Suppressor macrophage treated with lipopolysaccharide for 4 hours (primary cell): ENCODE measurements at regions not wholly inside any gene's neighbourhood (a gene's known extent, or its start where the extent isn't known, plus 50 kb on each side); places are given as distances from the start of the nearest gene placed in this dataset.
"Not testable (repeated sequence)": the region's sequence is repeated elsewhere in the genome, so short reads cannot be mapped to it uniquely, and the experiment has no call there.

Experiments
- DNase-seq: peaks from one replicate; pipeline ENCODE4 v3.0.0-alpha.2; 2020

DNA sequence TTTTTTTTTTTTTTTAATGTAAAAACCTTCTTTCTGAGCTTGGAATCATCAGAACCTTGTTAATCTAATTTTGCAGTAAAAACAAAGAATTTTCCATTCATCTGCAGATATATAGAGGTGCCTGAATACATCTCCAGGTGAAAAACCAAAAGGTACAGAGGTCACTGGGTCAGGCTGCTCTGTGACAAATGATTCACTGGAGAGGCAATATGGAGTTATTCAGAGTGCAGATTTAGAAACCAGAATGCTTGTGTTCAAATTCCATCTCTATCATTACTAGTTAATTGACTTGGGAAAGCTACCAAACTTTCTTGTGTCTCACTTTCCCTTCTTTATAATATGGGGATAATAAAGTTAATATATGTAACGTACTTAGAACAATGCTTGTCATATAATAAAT is 51.5 kb upstream of the C1orf53 start:
- DNase-seq: no peak

DNA sequence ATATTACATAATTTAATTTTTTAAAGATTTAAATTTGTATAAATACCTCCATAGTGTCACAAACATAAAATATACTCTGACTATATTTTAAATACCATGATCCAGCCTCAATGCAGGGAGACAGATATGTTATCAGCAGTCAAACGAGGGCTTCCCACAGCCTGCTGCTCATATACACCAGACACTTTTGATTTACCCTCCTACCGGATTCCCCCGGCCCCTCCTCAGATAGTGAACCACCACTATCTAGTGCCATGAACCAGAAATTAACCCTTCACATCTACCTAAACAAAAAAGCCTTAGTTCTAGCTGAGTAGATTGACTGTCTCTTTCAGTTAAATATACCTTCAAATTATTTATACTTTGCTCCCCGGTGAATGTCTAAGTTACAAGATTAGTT is 52.4 kb upstream of the C1orf53 start:
- no peak for DNase-seq

DNA sequence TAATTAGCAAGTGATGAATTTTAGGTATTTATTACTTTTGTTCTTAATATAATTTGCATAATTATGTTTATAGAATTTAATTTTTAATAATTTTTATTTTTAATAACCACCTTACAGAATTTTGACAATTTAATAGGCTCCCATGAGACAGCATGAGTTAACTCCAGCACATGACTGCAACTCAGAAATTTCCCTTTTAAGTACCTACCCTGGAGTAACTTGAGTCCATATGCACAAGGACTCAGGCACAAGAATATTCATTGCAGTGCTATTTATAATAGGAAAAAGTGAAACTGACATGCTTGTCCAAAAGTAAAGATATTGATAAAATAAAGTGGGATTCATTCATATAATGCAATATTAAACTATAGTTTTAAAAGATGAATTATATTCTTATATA is 54.1 kb upstream of the C1orf53 start:
- no peak for DNase-seq

DNA sequence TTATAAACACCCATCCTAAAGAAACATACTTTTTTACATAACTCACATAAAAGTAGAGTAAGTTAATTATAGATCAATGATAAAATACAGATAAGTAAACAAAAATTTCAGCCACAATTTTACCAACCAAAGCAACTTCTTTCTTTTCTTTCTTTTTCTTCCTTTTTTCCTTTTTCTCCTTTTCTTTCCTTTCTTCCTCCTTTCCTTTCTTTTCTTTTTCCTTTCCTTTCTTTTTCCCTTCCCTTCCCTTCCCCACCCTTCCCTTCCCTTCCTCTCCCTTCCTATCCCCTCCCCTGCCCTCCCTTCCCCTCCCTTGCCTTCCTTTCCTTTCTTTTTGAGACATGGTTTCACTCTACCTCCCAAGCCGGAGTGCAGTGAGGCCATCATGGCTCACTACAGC is 56.5 kb upstream of the C1orf53 start:
- DNase-seq: no peak

DNA sequence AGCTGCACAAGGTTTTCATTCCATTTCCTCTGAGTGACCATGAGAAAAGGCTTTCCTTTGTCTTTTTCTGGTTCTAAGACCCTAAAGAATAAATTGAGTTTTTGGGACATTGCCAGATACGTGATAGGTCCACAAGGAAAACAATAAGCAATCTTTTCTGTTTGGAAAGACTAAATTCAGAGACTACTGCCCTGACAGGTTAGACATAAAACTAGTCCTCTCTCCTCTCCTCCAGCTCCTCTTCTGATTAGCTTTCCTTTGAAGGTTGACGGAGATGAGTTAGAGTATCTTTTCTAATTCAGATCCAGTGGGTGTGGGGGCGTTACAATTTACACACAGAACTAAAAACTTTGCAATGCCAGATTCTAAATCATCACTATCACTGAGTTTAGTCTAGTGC is 57.8 kb upstream of the C1orf53 start:
- no peak for DNase-seq

DNA sequence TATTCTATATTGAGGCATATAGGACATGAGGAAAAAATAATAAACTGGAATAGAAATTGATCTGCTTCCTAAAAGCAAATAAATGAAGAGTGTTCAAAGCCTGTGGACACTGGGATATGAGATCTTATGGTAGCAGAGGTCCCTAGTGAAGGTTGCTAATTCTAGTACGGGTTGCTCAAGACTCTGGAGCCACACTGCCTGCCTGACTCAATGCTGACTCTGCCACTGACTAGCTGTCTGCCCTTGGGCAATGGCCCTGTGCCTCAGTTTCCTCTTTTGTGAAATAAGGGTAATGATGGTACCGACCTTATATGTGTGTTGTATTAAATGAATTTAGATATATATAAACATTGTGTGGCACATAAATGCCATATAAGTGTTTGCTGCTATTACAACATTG is 59.0 kb upstream of the C1orf53 start:
- DNase-seq: peak; percentile 72

DNA sequence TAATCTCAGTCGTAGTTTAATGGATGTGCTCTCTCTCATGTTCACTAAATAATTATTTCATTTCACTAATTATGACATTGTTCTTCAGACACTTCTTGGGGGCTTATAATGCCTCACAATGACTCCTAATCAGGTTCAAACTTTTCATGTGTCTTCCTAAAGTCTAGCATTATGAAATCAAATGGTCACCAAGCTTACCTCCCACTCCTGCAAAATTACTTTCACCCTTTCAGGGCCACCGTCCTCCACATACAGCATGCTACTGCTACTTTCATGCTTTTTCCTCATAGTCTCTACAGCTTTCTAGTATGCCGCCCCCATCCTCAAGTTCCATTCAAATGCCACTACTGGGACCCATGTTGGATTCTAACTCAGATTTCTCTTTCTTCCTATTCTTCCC is 59.8 kb upstream of the C1orf53 start:
- DNase-seq: peak; percentile 24

DNA sequence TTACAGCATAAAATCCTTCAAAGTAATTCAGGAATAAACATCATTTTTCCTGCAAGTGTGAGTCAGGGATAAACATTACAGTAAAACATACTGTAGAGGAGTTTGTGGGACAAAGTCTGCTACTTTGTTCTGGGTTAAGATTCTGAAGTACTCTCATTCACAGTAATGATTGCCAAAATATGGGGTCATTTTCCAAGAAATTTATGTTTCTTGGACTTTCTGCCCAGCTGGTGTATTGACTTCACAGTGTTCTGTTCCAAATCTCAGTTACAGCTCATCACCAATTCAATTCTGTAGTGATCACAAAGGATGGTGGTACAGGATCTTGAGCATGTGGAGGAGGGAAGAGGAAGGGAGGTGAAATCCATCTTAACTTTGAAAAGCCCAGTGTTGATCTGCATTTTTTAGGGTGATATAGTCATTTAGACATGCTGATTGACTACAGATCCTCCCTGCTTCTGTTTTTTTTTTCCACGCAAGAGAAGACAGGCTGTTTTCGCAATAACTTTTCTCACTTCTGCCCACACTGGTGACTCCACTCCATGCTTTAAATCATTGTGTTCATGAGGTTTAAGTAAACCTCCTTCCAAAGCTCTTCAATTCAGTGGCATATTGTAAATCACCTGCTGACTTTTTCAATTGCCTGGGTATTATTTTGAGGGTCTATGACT is 60.4 kb upstream of the C1orf53 start:
- peak; percentile 87 for DNase-seq

DNA sequence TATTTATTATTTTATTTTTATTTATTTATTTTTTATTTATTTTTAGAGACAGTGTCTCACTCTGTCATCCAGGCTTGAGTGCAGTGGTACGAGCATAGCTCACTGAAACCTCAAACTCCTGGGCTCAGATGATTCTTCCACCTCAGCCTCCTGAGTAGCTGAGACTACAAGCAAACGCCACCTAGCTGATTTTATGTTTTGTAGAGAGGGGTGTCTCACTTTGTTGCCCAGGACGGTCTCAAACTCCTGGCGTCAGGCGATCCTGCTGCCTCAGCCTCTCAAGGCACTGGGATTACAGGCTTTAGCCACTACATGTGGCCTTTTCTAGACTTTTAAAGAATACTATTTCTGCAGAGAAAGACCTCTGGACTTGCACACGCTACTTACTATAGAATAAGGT is 61.3 kb upstream of the C1orf53 start:
- DNase-seq: no peak

DNA sequence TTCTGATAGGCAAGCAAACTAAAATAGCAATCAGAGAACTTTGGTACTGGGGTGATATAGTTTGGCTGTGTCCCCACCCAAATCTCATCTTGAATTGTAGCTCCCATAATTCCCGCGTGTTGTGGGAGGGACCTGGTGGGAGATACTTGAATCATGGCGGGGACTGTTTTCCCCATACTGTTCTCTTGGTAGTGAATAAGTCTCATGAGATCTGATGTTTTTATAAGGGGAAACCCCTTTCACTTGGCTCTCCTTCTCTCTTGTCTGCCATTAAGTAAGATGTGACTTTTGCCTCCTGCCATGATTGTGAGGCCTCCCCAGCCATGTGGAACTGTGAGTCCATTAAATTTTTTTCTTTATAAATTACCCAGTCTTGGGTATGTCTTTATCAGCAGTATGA is 62.6 kb upstream of the C1orf53 start:
- peak; percentile 46 for DNase-seq

DNA sequence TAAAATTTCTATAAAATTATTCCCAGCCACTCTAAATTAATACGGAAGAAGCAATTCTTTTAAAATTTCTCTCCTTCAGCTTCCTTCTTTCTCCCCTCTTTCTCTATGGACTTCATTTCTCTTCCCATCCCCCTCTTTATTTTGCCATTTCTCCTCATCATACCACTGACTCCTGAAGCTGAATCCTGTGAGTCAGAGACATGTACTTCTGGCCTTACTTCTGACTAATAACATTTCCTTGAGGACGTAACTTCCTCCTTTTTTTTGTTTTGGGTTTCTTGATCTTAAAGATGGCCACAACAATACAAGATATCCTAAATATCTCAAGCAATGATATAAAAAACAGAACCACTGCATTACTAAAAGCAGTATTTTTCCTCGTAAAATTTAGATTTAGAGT is 63.6 kb upstream of the DENND1B start:
- peak; percentile 89 for DNase-seq

DNA sequence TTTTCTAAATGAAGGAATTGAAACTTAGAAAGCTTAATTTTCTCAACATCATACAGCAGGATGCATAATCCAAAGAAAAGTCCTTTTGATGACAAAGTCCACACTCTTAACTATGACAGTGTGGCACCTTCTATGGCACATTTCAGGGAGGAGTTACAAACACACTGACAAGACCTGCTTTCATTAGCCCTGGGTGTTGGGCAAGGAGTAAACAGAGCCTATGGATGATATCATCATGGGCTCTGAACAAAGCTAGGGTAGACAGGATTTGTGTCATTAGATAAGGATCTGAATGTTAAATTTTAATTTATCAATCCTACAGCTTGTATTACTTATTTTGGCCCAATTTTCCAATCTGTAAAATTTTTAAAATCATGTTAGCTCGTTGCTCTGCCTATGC is 62.6 kb upstream of the DENND1B start:
- DNase-seq: peak; percentile 72

DNA sequence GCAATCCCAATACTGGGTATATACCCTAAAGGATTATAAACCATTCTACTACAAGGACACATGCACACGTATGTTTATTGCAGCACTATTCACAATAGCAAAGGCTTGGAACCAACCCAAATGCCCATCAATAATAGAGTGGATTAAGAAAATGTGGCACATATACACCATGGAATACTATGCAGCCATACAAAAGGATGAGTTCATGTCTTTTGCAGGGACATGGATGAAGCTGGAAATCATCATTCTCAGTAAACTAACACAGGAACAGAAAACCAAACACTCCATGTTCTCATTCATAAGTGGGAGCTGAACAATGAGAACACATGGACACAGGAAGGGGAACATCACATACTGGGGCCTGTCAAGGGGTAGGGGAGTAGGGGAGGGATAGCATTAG is 61.1 kb upstream of the DENND1B start:
- not testable (repeated sequence) for DNase-seq

DNA sequence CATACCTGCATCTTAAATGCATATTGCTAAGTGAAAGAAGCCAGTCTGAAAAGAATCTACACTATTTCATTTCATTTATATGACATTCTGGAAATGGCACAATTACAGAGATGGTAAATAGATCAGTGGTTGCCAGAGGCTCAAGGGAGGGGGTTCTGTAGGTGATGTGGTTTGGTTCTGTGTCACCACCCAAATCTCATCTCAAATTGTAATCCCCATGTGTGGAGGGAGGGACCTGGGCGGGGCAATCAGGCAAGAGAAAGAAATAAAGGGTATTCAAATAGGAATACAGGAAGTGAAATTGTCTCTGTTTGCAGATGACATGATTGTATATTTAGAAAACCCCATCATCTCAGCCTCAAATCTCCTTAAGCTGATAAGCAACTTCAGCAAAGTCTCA is 53.7 kb upstream of the DENND1B start:
- not testable (repeated sequence) for DNase-seq

DNA sequence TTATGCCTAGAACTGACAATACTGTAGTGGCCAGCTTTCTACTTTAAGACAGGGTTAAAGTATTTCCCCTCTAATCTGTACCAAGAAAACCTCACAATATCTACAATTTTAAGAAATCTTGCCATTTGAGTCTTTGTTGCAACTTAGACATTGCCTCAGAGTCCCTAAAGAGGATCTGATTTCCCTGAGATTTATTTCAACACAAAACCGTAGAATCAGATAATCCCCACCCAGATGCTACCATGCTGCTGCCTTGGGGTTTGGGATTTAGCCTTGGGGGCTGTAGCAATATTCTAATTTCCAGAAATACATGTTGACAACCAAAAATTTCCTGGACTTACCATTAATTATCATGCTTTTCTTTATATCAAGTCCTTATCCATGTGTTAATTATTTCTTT is 50.3 kb upstream of the DENND1B start:
- no peak for DNase-seq
